HCT116 (cell line): ENCODE measurements at regions not wholly inside any gene's neighbourhood (a gene's known extent, or its start where the extent isn't known, plus 50 kb on each side); places are given as distances from the start of the nearest gene placed in this dataset.

Experiments
- ATAC-seq: fragments of 200-7000 bp; cut with Tn5 transposase; 2 replicates; pipeline ENCODE4 v1.9.1; 2020; ENCODE audit warnings: mild to moderate bottlenecking, moderate library complexity
- BruUV-seq: library from RNA; stranded (reverse); fragments of 400-500 nt; replicated peaks from 2 replicates; lab custom pipeline; 2021; lab: Mats Ljungman, UMichigan
- CTCF ChIA-PET: fragments of 300-600 bp; sonication (Branson Sonifier 250); formaldehyde crosslinking; loops from one replicate; lab custom pipeline; 2021; ENCODE audit warnings: antibody characterized with exemption; lab: Charles Lee
- POLR2A ChIA-PET: fragments of 300-600, 350-600 bp; sonication (Branson Sonifier 250); formaldehyde crosslinking; loops from one replicate; lab custom pipeline; 2021; ENCODE audit warnings: antibody characterized with exemption; lab: Charles Lee
- RAD21 ChIA-PET, 2 experiments: fragments of 300-600 bp; sonication (Branson Sonifier 250); formaldehyde crosslinking; loops; one replicate each; lab custom pipeline; 2023; ENCODE audit warnings: low total read pairs in 2 of 2; ENCODE audit not compliant: uncharacterized antibody in 2 of 2, unreplicated experiment in 2 of 2, low non-redundant PET in 1 of 2; lab: Charles Lee
- DNase-seq: peaks from one replicate; pipeline ENCODE4 v3.0.0-alpha.2; 2010; ENCODE audit warnings: low read depth, low spot score
- H2AFZ ChIP-seq: fragments of 200-600 bp; shearing (Covaris generic), sonication (generic); 2 replicates; pipeline ENCODE4 v1.6.1; 2017; ENCODE audit warnings: low read depth, mixed run types, mixed read lengths, antibody characterized with exemption, low read length; ENCODE audit not compliant: poor library complexity, severe bottlenecking
- H3K27ac ChIP-seq: 2 replicates; pipeline ENCODE4 v1.5.1; 2012; ENCODE audit warnings: low read depth, low read length
- H3K27me3 ChIP-seq: fragments of 200-600 bp; sonication (generic); 2 replicates; pipeline ENCODE4 v1.6.1; 2016; ENCODE audit warnings: mixed run types, low read length, mixed read lengths; ENCODE audit not compliant: insufficient read depth
- H3K36me3 ChIP-seq, 2 experiments: fragments of 200-500 bp in 1 of 2; fragments of 200-600 bp in 1 of 2; sonication (Bioruptor generic) in 1 of 2; sonication (generic) in 1 of 2; 2 replicates each; pipeline versions ENCODE4 v1.5.1 to v1.6.1; 2014 to 2016; ENCODE audit warnings: low read length in 2 of 2, inconsistent platforms in 1 of 2, mixed read lengths in 1 of 2, mixed run types in 1 of 2; ENCODE audit not compliant: insufficient read depth in 2 of 2, control insufficient read depth in 1 of 2
- H3K4me1 ChIP-seq, 2 experiments: fragments of 200-600 bp in 1 of 2; sonication (generic) in 1 of 2; 2 replicates each; pipeline versions ENCODE4 v1.5.1 to v1.6.1; 2012 to 2017; ENCODE audit warnings: low read length in 2 of 2, inconsistent platforms in 1 of 2, mild to moderate bottlenecking in 1 of 2, mixed read lengths in 1 of 2, mixed run types in 1 of 2, moderate library complexity in 1 of 2; ENCODE audit not compliant: insufficient read depth in 2 of 2, control insufficient read depth in 1 of 2
- H3K4me2 ChIP-seq: fragments of 200-600 bp; sonication (generic); 2 replicates; pipeline ENCODE4 v1.6.1; 2017; ENCODE audit warnings: mixed run types, low read length, mixed read lengths
- H3K4me3 ChIP-seq, 2 experiments: fragments of 200-600 bp in 1 of 2; sonication (generic) in 1 of 2; replicated peaks in 1 of 2; 2 replicates each; pipeline ENCODE4 v1.5.1; 2011 to 2016; ENCODE audit warnings: low read length in 2 of 2, control low read depth in 1 of 2, low read depth in 1 of 2, mild to moderate bottlenecking in 1 of 2, mixed read lengths in 1 of 2, mixed run types in 1 of 2
- H3K79me2 ChIP-seq: fragments of 200-600 bp; sonication (generic); 2 replicates; pipeline ENCODE4 v1.6.1; 2017; ENCODE audit warnings: mild to moderate bottlenecking, mixed run types, low read length, moderate library complexity, mixed read lengths; ENCODE audit not compliant: insufficient read depth
- H3K9ac ChIP-seq: fragments of 200-600 bp; sonication (generic); 2 replicates; pipeline ENCODE4 v1.6.1; 2016; ENCODE audit warnings: low read length, mixed read lengths
- H3K9me2 ChIP-seq: fragments of 200-600 bp; sonication (generic), shearing (Covaris generic); 2 replicates; pipeline ENCODE4 v1.6.1; 2017; ENCODE audit warnings: mixed run types, mild to moderate bottlenecking, moderate library complexity; ENCODE audit not compliant: insufficient read depth
- H3K9me3 ChIP-seq, 2 experiments: fragments of 200-500 bp in 1 of 2; fragments of 200-600 bp in 1 of 2; sonication (Bioruptor generic) in 1 of 2; sonication (generic) in 1 of 2; 2 replicates each; pipeline ENCODE4 v1.6.1; 2014 to 2017; ENCODE audit warnings: low read length in 2 of 2, mixed read lengths in 2 of 2, inconsistent platforms in 1 of 2, low read depth in 1 of 2, mild to moderate bottlenecking in 1 of 2, mixed run types in 1 of 2, moderate library complexity in 1 of 2; ENCODE audit not compliant: control insufficient read depth in 1 of 2, insufficient read depth in 1 of 2
- H4K20me1 ChIP-seq: fragments of 200-600 bp; sonication (generic), shearing (Covaris generic); 2 replicates; pipeline ENCODE4 v1.6.1; 2017; ENCODE audit warnings: mixed run types, mild to moderate bottlenecking, moderate library complexity; ENCODE audit not compliant: insufficient read depth
- CEBPB ChIP-seq: IDR thresholded peaks from 2 replicates; pipeline ENCODE4 v1.6.1; 2012; ENCODE audit warnings: low read depth
- CTCF ChIP-seq, 3 experiments: fragments of 200-600 bp in 1 of 3; sonication (generic) in 1 of 3; IDR thresholded peaks in 2 of 3; conservative IDR thresholded peaks in 1 of 3; 2 replicates each; pipeline ENCODE4 v1.5.1; 2012 to 2017; ENCODE audit warnings: low read depth in 2 of 3, low read length in 2 of 3, antibody characterized with exemption in 1 of 3, borderline replicate concordance in 1 of 3, control low read depth in 1 of 3, mild to moderate bottlenecking in 1 of 3, mixed read lengths in 1 of 3, mixed run types in 1 of 3, moderate library complexity in 1 of 3; ENCODE audit not compliant: insufficient read depth in 1 of 3
- EGR1 ChIP-seq: IDR thresholded peaks from 2 replicates; pipeline ENCODE4 v1.6.1; 2012; ENCODE audit warnings: low read depth
- ELF1 ChIP-seq: IDR thresholded peaks from 2 replicates; pipeline ENCODE4 v1.6.1; 2012; ENCODE audit warnings: low read depth, borderline replicate concordance
- EZH2 ChIP-seq: fragments of 200-600 bp; sonication (generic); IDR thresholded peaks from 2 replicates; pipeline ENCODE4 v1.6.1; 2017; ENCODE audit warnings: antibody characterized with exemption, mixed run types
- EZH2phosphoT487 ChIP-seq: fragments of 200-600 bp; IDR thresholded peaks from 2 replicates; pipeline ENCODE4 v1.6.1; 2018; ENCODE audit warnings: antibody characterized with exemption, borderline replicate concordance
- FOSL1 ChIP-seq: IDR thresholded peaks from 2 replicates; pipeline ENCODE4 v1.6.1; 2012; ENCODE audit warnings: low read depth
- JUND ChIP-seq: IDR thresholded peaks from 2 replicates; pipeline ENCODE4 v1.6.1; 2012
- MAX ChIP-seq: IDR thresholded peaks from 2 replicates; pipeline ENCODE4 v1.6.1; 2012
- POLR2AphosphoS5 ChIP-seq: IDR thresholded peaks from 2 replicates; pipeline ENCODE4 v1.6.1; 2011; ENCODE audit warnings: mild to moderate bottlenecking, low read depth, low read length, moderate library complexity
- RAD21 ChIP-seq: IDR thresholded peaks from 2 replicates; pipeline ENCODE4 v1.6.1; 2012; ENCODE audit warnings: low read depth, mild to moderate bottlenecking
- SIN3A ChIP-seq: IDR thresholded peaks from 2 replicates; pipeline ENCODE4 v1.6.1; 2012; ENCODE audit warnings: low read depth
- SP1 ChIP-seq: IDR thresholded peaks from 2 replicates; pipeline ENCODE4 v1.6.1; 2012; ENCODE audit warnings: low read depth
- YY1 ChIP-seq: IDR thresholded peaks from 2 replicates; pipeline ENCODE4 v1.6.1; 2011; ENCODE audit warnings: low read length, low read depth, moderate library complexity, mild to moderate bottlenecking; ENCODE audit not compliant: insufficient replicate concordance; ENCODE audit errors: extremely low read depth
- ZBTB33 ChIP-seq: IDR thresholded peaks from 2 replicates; pipeline ENCODE4 v1.6.1; 2011; ENCODE audit warnings: mild to moderate bottlenecking, low read length, moderate library complexity; ENCODE audit not compliant: insufficient replicate concordance; ENCODE audit errors: extremely low read depth
- ZFX ChIP-seq: fragments of 450-650 bp; IDR thresholded peaks from 2 replicates; pipeline ENCODE4 v1.6.1; 2017
- ZNF274 ChIP-seq: fragments of 200-500 bp; sonication (Bioruptor generic); IDR thresholded peaks from 2 replicates; pipeline ENCODE4 v1.6.1; 2014; ENCODE audit warnings: mild to moderate bottlenecking, low read depth, low read length, inconsistent platforms
- intact Hi-C: fragments of 100-400 bp; cut with micrococcal nuclease; formaldehyde crosslinking; loops from 2 replicates; pipeline ENCODE4 v1.10.0; 2022

GRCh38 chr5:138702166-138703077 is 50.8 kb upstream of the CTNNA1 start (continued):
- TF ChIP-seq ZBTB33: no peak
- no peak for TF ChIP-seq YY1
- peak; percentile 49 for TF ChIP-seq POLR2AphosphoS5
- TF ChIP-seq SIN3A: no peak
- TF ChIP-seq EZH2: no peak
- TF ChIP-seq, all 23 proteins: peak for 7

GRCh38 chr5:138701678-138702077 is 51.5 kb upstream of the CTNNA1 start:
- TF ChIP-seq ZFX (no peak), EZH2 (no peak), SP1 (no peak), CEBPB (no peak; the same call in 1 of the 2 replicates), JUND (no peak), ZNF274 (no peak), ZBTB33 (no peak), MAX (no peak), EGR1 (no peak), EZH2phosphoT487 (no peak), RAD21 (no peak), ELF1 (no peak), CTCF (IDR thresholded peaks at IDR 0.05 in 2 of 3, conservative IDR thresholded peaks at IDR 0.05 in 1 of 3; ENCODE audit: borderline replicate concordance in 1 of 3, insufficient read depth in 1 of 3, low read depth in 2 of 3, low read length in 2 of 3) (no peak), FOSL1 (no peak)
- ATAC-seq: no peak
- H3K36me3 ChIP-seq: no peaks in the 10 kb centered on the region
- H3K9ac ChIP-seq: no peak overlapping the region
- peaks cover 2 to 16% of the 10 kb centered on the region in 2 experiments; a peak in 2 of 4 replicates for H3K4me1 ChIP-seq
- BruUV-seq: no TSS peak
- ChIA-PET RAD21 (no interaction called here), CTCF (interaction anchor here (0.7 to 2.5 kb wide), 3 partner anchors 24 to 88 kb away, joined by 4 to 15 read pairs (median 5); no protein-coding TSS in a partner anchor), POLR2A (interaction anchor here (1.6 kb wide), 1 partner anchor 24 kb away, joined by 5 read pairs; no protein-coding TSS in a partner anchor)
- H3K9me2 ChIP-seq: no peaks in the 10 kb centered on the region; the same call in 1 of the 2 replicates
- H3K79me2 ChIP-seq: no peaks in the 10 kb centered on the region
- H3K27ac ChIP-seq: no peak overlapping the region
- no peaks in the 10 kb centered on the region for H3K9me3 ChIP-seq
- no peak for DNase-seq
- no peaks in the 10 kb centered on the region for H4K20me1 ChIP-seq
- no peak overlapping the region for H3K4me3 ChIP-seq
- no peaks in the 10 kb centered on the region for H3K27me3 ChIP-seq
- intact Hi-C loops: no loop called here
- H3K4me2 ChIP-seq: no peak overlapping the region
- no peak overlapping the region for H2AFZ ChIP-seq
